H1 (cell line): ENCODE measurements at regions not wholly inside any gene's neighbourhood (a gene's known extent, or its start where the extent isn't known, plus 50 kb on each side); places are given as distances from the start of the nearest gene placed in this dataset.

ENCODE experiments used
- CEBPB ChIP-seq: IDR thresholded peaks from 2 replicates; pipeline ENCODE4 v1.6.1; 2012; ENCODE audit warnings: low read depth, low read length
- CTCF ChIP-seq, 3 experiments: IDR thresholded peaks; 1 replicate in 2 of 3; 2 replicates in 1 of 3; pipeline versions ENCODE4 v1.5.1 to v1.6.1; 2011; ENCODE audit warnings: low read length in 3 of 3, mild to moderate bottlenecking in 3 of 3, inconsistent platforms in 2 of 3, low read depth in 1 of 3, moderate library complexity in 1 of 3; ENCODE audit not compliant: insufficient read depth in 1 of 3; ENCODE audit errors: control extremely low read depth in 1 of 3
- EZH2 ChIP-seq: fragments of 200-600 bp; sonication (generic); IDR thresholded peaks from 2 replicates; pipeline ENCODE4 v1.7.1; 2012; ENCODE audit warnings: low read depth, mild to moderate bottlenecking, moderate library complexity, low read length, inconsistent platforms; ENCODE audit not compliant: severe bottlenecking
- GABPA ChIP-seq: IDR thresholded peaks from 2 replicates; pipeline ENCODE4 v1.6.1; 2011; ENCODE audit warnings: mild to moderate bottlenecking, low read length, moderate library complexity, borderline replicate concordance; ENCODE audit not compliant: insufficient read depth
- POLR2A ChIP-seq, 2 experiments: IDR thresholded peaks; 1 replicate in 1 of 2; 2 replicates in 1 of 2; pipeline ENCODE4 v1.6.1; 2011; ENCODE audit warnings: low read depth in 2 of 2, low read length in 2 of 2, mild to moderate bottlenecking in 2 of 2; ENCODE audit errors: control extremely low read depth in 1 of 2
- POLR2AphosphoS5 ChIP-seq: IDR thresholded peaks from 2 replicates; pipeline ENCODE4 v1.6.1; 2011; ENCODE audit warnings: low read depth, low read length
- SIN3A ChIP-seq, 2 experiments: IDR thresholded peaks in 1 of 2; conservative IDR thresholded peaks in 1 of 2; 2 replicates each; pipeline ENCODE4 v1.6.1; 2011 to 2012; ENCODE audit warnings: low read length in 2 of 2, improper control_type of control experiment in 1 of 2, low read depth in 1 of 2, mild to moderate bottlenecking in 1 of 2
- USF2 ChIP-seq: IDR thresholded peaks from 2 replicates; pipeline ENCODE4 v1.6.1; 2011; ENCODE audit warnings: low read length, improper control_type of control experiment

GRCh38 chr9:82761956-82762355 lies 301.0 kb downstream of the RASEF start:
- TF ChIP-seq EZH2 = no peak
- no peak for TF ChIP-seq POLR2AphosphoS5
- no peak for TF ChIP-seq CTCF (IDR thresholded peaks at IDR 0.05; ENCODE audit: control extremely low read depth in 1 of 3, insufficient read depth in 1 of 3, low read depth in 1 of 3, low read length in 3 of 3)
- no peak for TF ChIP-seq CEBPB
- TF ChIP-seq USF2 = no peak
- no peak for TF ChIP-seq SIN3A (conservative IDR thresholded peaks at IDR 0.05 in 1 of 2, IDR thresholded peaks at IDR 0.05 in 1 of 2; ENCODE audit: low read depth in 1 of 2, low read length in 2 of 2)
- TF ChIP-seq POLR2A (IDR thresholded peaks at IDR 0.05; ENCODE audit: control extremely low read depth in 1 of 2, low read depth in 2 of 2, low read length in 2 of 2) = no peak
- TF ChIP-seq GABPA = no peak
